Ishikawa (cell line): ENCODE measurements at regions not wholly inside any gene's neighbourhood (a gene's known extent, or its start where the extent isn't known, plus 50 kb on each side); places are given as distances from the start of the nearest gene placed in this dataset.

ENCODE experiments used
- CEBPB ChIP-seq: IDR thresholded peaks from 2 replicates; pipeline ENCODE4 v1.6.1; 2012
- EP300 ChIP-seq: IDR thresholded peaks from 2 replicates; pipeline ENCODE4 v1.6.1; 2012; ENCODE audit warnings: borderline replicate concordance
- NFIC ChIP-seq: IDR thresholded peaks from 2 replicates; pipeline ENCODE4 v1.6.1; 2012
- RAD21 ChIP-seq: IDR thresholded peaks from 2 replicates; pipeline ENCODE4 v1.6.1; 2012; ENCODE audit warnings: low read depth
- TAF1 ChIP-seq: IDR thresholded peaks from 2 replicates; pipeline ENCODE4 v1.6.1; 2012; ENCODE audit warnings: low read depth, mild to moderate bottlenecking
- TCF12 ChIP-seq: IDR thresholded peaks from 2 replicates; pipeline ENCODE4 v1.6.1; 2012; ENCODE audit warnings: low read depth
- TEAD4 ChIP-seq: IDR thresholded peaks from 2 replicates; pipeline ENCODE4 v1.6.1; 2012
- USF1 ChIP-seq: IDR thresholded peaks from 2 replicates; pipeline ENCODE4 v1.6.1; 2012
- YY1 ChIP-seq: IDR thresholded peaks from 2 replicates; pipeline ENCODE4 v1.6.1; 2012; ENCODE audit warnings: low read depth
- ZBTB7A ChIP-seq: IDR thresholded peaks from 2 replicates; pipeline ENCODE4 v1.6.1; 2012; ENCODE audit warnings: low read depth
- TF ChIP-seq, protein P1 (sequence below): IDR thresholded peaks from 2 replicates; pipeline ENCODE4 v1.6.1; 2012

DNA sequence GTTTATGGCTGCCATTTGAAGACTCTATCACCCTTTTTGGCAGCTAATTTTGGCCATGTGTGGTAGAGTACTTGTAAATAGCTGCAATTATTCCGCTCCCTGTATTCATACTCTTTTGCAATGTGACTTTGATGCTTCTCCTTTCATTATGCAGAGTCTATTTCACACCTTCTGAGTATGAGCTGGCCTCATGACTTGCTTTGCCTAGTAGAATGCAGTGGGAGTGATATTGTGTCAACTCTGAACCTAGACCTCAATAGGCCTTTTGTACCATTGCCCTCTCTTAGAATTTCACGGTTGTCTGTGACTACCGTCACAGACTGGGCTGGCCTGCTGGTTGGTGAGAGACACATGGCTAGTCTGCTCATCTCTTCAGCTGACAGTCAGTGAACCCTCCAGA, 118.8 kb downstream of the DDIT4L start:
- no peak for TF ChIP-seq TCF12
- TF ChIP-seq, protein P1, sequence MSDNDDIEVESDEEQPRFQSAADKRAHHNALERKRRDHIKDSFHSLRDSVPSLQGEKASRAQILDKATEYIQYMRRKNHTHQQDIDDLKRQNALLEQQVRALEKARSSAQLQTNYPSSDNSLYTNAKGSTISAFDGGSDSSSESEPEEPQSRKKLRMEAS: no peak
- no peak for TF ChIP-seq CEBPB
- TF ChIP-seq EP300: no peak
- TF ChIP-seq USF1: no peak
- TF ChIP-seq RAD21: no peak
- no peak for TF ChIP-seq TAF1
- TF ChIP-seq NFIC: no peak
- no peak for TF ChIP-seq YY1
- TF ChIP-seq ZBTB7A: no peak
- no peak for TF ChIP-seq TEAD4
